Mammary epithelial cell (primary cell): ENCODE measurements at regions not wholly inside any gene's neighbourhood (a gene's known extent, or its start where the extent isn't known, plus 50 kb on each side); places are given as distances from the start of the nearest gene placed in this dataset.

Source experiments
- CTCF ChIP-seq, 2 donors: IDR thresholded peaks in 1 of 2; conservative IDR thresholded peaks in 1 of 2; 2 replicates each; pipeline ENCODE4 v1.5.1; 2011 to 2012; ENCODE audit warnings: inconsistent platforms in 2 of 2, low read length in 2 of 2, mild to moderate bottlenecking in 2 of 2, control low read depth in 1 of 2, low read depth in 1 of 2; ENCODE audit not compliant: insufficient read depth in 1 of 2; ENCODE audit errors: extremely low read depth in 1 of 2
- EZH2 ChIP-seq: IDR thresholded peaks from 2 replicates; pipeline ENCODE4 v1.6.1; 2012; ENCODE audit warnings: low read length, inconsistent platforms, borderline replicate concordance

DNA sequence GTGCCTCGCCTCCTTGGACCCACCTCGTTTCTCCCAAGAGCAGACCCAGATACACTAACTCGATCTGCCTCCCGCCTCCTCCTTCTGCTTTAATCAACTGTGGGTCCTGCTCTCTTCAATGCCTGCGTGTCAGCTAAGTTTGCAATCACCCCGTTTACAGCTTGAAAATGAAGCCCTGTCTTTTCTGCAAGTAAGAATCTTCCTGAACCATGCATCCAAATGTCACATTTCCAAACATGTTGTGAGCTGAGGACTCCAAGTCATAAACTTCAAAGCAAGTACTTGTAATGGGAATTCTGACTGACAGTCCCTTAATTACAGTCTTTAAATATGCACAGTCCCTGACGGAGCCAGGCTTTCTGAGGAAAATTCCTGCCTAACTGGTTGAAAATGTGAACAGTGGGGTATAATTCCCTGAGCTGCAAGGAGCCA is 154.9 kb upstream of the UQCRFS1 start:
- TF ChIP-seq CTCF (conservative IDR thresholded peaks at IDR 0.05 in 1 of 2, IDR thresholded peaks at IDR 0.05 in 1 of 2; ENCODE audit: extremely low read depth in 1 of 2, insufficient read depth in 1 of 2, low read depth in 1 of 2, low read length in 2 of 2) (no peak), EZH2 (no peak)
